ENCODE measurements at regions not wholly inside any gene's neighbourhood (a gene's known extent, or its start where the extent isn't known, plus 50 kb on each side); places are given as distances from the start of the nearest gene placed in this dataset.

DNA sequence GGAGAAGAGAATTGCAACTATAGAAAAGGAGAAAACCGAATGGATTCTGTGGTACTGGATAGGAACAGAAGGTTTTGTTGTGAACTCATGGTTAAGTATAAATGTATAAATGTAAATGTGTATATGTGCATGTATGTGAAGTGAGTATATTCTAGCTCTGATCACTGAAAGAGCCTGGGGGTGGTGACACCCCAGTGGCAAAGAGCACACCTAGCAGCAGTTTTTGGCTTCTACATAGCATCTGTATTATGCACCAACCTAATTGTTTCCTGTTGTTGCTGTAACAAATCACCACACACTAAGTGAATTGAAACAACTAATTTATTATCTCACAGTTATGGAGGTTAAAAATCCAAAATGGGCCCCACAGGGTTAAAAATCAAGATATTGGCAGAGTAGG is 455.4 kb downstream of the RPS24 start:
- TF ChIP-seq, protein P1, sequence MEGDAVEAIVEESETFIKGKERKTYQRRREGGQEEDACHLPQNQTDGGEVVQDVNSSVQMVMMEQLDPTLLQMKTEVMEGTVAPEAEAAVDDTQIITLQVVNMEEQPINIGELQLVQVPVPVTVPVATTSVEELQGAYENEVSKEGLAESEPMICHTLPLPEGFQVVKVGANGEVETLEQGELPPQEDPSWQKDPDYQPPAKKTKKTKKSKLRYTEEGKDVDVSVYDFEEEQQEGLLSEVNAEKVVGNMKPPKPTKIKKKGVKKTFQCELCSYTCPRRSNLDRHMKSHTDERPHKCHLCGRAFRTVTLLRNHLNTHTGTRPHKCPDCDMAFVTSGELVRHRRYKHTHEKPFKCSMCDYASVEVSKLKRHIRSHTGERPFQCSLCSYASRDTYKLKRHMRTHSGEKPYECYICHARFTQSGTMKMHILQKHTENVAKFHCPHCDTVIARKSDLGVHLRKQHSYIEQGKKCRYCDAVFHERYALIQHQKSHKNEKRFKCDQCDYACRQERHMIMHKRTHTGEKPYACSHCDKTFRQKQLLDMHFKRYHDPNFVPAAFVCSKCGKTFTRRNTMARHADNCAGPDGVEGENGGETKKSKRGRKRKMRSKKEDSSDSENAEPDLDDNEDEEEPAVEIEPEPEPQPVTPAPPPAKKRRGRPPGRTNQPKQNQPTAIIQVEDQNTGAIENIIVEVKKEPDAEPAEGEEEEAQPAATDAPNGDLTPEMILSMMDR (IDR thresholded peaks at IDR 0.05) = no peak
- TF ChIP-seq ZFX (IDR thresholded peaks at IDR 0.05; ENCODE audit: borderline replicate concordance) = no peak

Data from 22Rv1 (cell line).